Esophagus (tissue), 2 donors: ENCODE measurements at regions not wholly inside any gene's neighbourhood (a gene's known extent, or its start where the extent isn't known, plus 50 kb on each side); places are given as distances from the start of the nearest gene placed in this dataset.
"Not testable (repeated sequence)": the region's sequence is repeated elsewhere in the genome, so short reads cannot be mapped to it uniquely, and the experiment has no call there.

Experiments used
- H3K27ac ChIP-seq, 2 donors: one replicate each; pipeline ENCODE4 v1.5.1; 2013; ENCODE audit warnings: low read depth in 2 of 2, mild to moderate bottlenecking in 2 of 2, inconsistent platforms in 1 of 2, low read length in 1 of 2, moderate library complexity in 1 of 2
- H3K27me3 ChIP-seq, 2 donors: one replicate each; pipeline ENCODE4 v1.6.1; 2013; ENCODE audit warnings: low read length in 2 of 2, control low read depth in 1 of 2, mild to moderate bottlenecking in 1 of 2; ENCODE audit not compliant: insufficient read depth in 2 of 2, control insufficient read depth in 1 of 2
- H3K36me3 ChIP-seq, 2 donors: one replicate each; pipeline ENCODE4 v1.6.1; 2013; ENCODE audit warnings: low read length in 1 of 2; ENCODE audit not compliant: control insufficient read depth in 2 of 2, insufficient read depth in 2 of 2
- H3K4me1 ChIP-seq, 2 donors: one replicate each; pipeline ENCODE4 v1.6.1; 2013; ENCODE audit warnings: low read length in 1 of 2; ENCODE audit not compliant: control insufficient read depth in 2 of 2, insufficient read depth in 2 of 2
- H3K4me3 ChIP-seq, 2 donors: one replicate each; pipeline ENCODE4 v1.5.1; 2013; ENCODE audit warnings: low read length in 2 of 2, mild to moderate bottlenecking in 2 of 2, low read depth in 1 of 2, moderate library complexity in 1 of 2
- H3K9me3 ChIP-seq, 2 donors: one replicate each; pipeline ENCODE4 v1.6.1; 2013; ENCODE audit warnings: mild to moderate bottlenecking in 2 of 2, low read depth in 1 of 2, low read length in 1 of 2, moderate library complexity in 1 of 2; ENCODE audit not compliant: control insufficient read depth in 2 of 2, insufficient read depth in 1 of 2
- WGBS, 2 donors: extraction: QIAGEN DNeasy Blood & Tissue Kit; methylation state at CpG; one replicate each; pipeline ENCODE4 v1.1.7; 2013; 5-methylcytosine and 5-hydroxymethylcytosine counted together
- donor health status: healthy with polysubstance abuse.
- donor health status: Bipolar disorder and iron deficiency.

- Histone ChIP-seq H3K27me3 (no peaks in the 10 kb centered on the region), H3K27ac (no peak overlapping the region), H3K4me1 (peaks cover 0 to 6% of the 10 kb centered on the region in 2 donors), H3K4me3 (no peak overlapping the region), H3K36me3 (no peaks in the 10 kb centered on the region), H3K9me3 (peaks cover 0 to 1% of the 10 kb centered on the region in 2 donors)
- WGBS, 2 donors, result 94 to 97% methylated on average over 5 of the region's 5 CpGs
Observed at GRCh38 chr3:194262925-194263305, 88.2 kb downstream of the CPN2 start.

- H3K27ac ChIP-seq, result peak overlapping the region in 1 of 2 donors; percentile 29
Observed at GRCh38 chr3:194264631-194265504, 86.3 kb downstream of the CPN2 start.

GRCh38 chr3:194265505-194265892 is 85.6 kb downstream of the CPN2 start:
- H3K27me3 ChIP-seq, result no peaks in the 10 kb centered on the region
- peak overlapping the region in 1 of 2 donors; percentile 54 for H3K27ac ChIP-seq
- no peaks in the 10 kb centered on the region for H3K9me3 ChIP-seq
- no peak overlapping the region for H3K4me3 ChIP-seq
- H3K4me1 ChIP-seq, result peaks cover 0 to 14% of the 10 kb centered on the region in 2 donors
- H3K36me3 ChIP-seq, result no peaks in the 10 kb centered on the region
- WGBS, 2 donors, result 25 to 46% methylated on average over 19 of the region's 19 CpGs

More at GRCh38 chr3:194264631-194265504, 86.3 kb downstream of the CPN2 start:
- not testable (repeated sequence) for H3K4me3 ChIP-seq, H3K27me3 ChIP-seq, H3K36me3 ChIP-seq, H3K9me3 ChIP-seq
- 77 to 81% methylated on average over 34 to 37 of the region's 37 CpGs for WGBS, 2 donors
- H3K4me1 ChIP-seq, result peaks cover 0 to 10% of the 10 kb centered on the region in 2 donors

- 72 to 76% methylated on average over 13 of the region's 13 CpGs for WGBS, 2 donors
- H3K4me1 ChIP-seq, result peaks cover 4 to 21% of the 10 kb centered on the region in 2 donors
Observed at GRCh38 chr3:194265996-194266964, 84.8 kb downstream of the CPN2 start.

GRCh38 chr3:194267744-194268653 is 83.1 kb downstream of the CPN2 start:
- H3K4me1 ChIP-seq, result peaks cover 4 to 26% of the 10 kb centered on the region in 2 donors
- no peak overlapping the region for H3K27ac ChIP-seq

More at GRCh38 chr3:194265996-194266964, 84.8 kb downstream of the CPN2 start:
- Histone ChIP-seq H3K27me3 (no peaks in the 10 kb centered on the region), H3K9me3 (no peaks in the 10 kb centered on the region), H3K4me3 (no peak overlapping the region), H3K27ac (peak overlapping the region in 1 of 2 donors; percentile 54), H3K36me3 (no peaks in the 10 kb centered on the region)

GRCh38 chr3:194268654-194269512 is 82.2 kb downstream of the CPN2 start:
- WGBS, 2 donors, result 84 to 87% methylated on average over 12 of the region's 12 CpGs
- no peaks in the 10 kb centered on the region for H3K27me3 ChIP-seq
- H3K4me3 ChIP-seq, result no peak overlapping the region
- H3K4me1 ChIP-seq, result peaks cover 5 to 26% of the 10 kb centered on the region in 2 donors
- peak overlapping the region in 1 of 2 donors; percentile 54 for H3K27ac ChIP-seq
- H3K9me3 ChIP-seq, result no peaks in the 10 kb centered on the region
- H3K36me3 ChIP-seq, result no peaks in the 10 kb centered on the region

More at GRCh38 chr3:194267744-194268653, 83.1 kb downstream of the CPN2 start:
- Histone ChIP-seq H3K27me3 (no peaks in the 10 kb centered on the region), H3K36me3 (no peaks in the 10 kb centered on the region), H3K9me3 (no peaks in the 10 kb centered on the region), H3K4me3 (no peak overlapping the region)
- 78 to 85% methylated on average over 23 to 26 of the region's 26 CpGs for WGBS, 2 donors

- no peaks in the 10 kb centered on the region for H3K36me3 ChIP-seq
- peak overlapping the region in 1 of 2 donors; percentile 54 for H3K27ac ChIP-seq
- H3K4me3 ChIP-seq, result no peak overlapping the region
- H3K4me1 ChIP-seq, result peaks cover 6 to 26% of the 10 kb centered on the region in 2 donors
- H3K9me3 ChIP-seq, result no peaks in the 10 kb centered on the region
- WGBS, 2 donors, result 44 to 48% methylated on average over 29 of the region's 29 CpGs
- H3K27me3 ChIP-seq, result no peaks in the 10 kb centered on the region
Observed at GRCh38 chr3:194269610-194270145, 81.5 kb downstream of the CPN2 start.
